Bronchial epithelial cell (primary cell): ENCODE measurements at regions not wholly inside any gene's neighbourhood (a gene's known extent, or its start where the extent isn't known, plus 50 kb on each side); places are given as distances from the start of the nearest gene placed in this dataset.

Experiments used
- DNase-seq: peaks from one replicate; pipeline ENCODE4 v3.0.0-alpha.2; 2010; ENCODE audit warnings: low read depth
- FAIRE-seq: peaks from 2 replicates; lab custom pipeline; 2011; peaks lifted over from hg19 to GRCh38; lab: Jason Lieb, UNC
- H3K27me3 ChIP-seq: 2 replicates; pipeline ENCODE4 v1.5.1; 2011; ENCODE audit warnings: low read length; ENCODE audit not compliant: control insufficient read depth, insufficient read depth
- H3K36me3 ChIP-seq: 2 replicates; pipeline ENCODE4 v1.5.1; 2011; ENCODE audit warnings: low read length; ENCODE audit not compliant: control insufficient read depth, insufficient read depth
- H3K4me3 ChIP-seq: 2 replicates; pipeline ENCODE4 v1.5.1; 2011; ENCODE audit warnings: mild to moderate bottlenecking, low read depth, low read length, control low read depth
- CTCF ChIP-seq: IDR thresholded peaks from 2 replicates; pipeline ENCODE4 v1.5.1; 2011; ENCODE audit warnings: mild to moderate bottlenecking, moderate library complexity, low read length, control low read depth, inconsistent platforms; ENCODE audit not compliant: insufficient read depth, severe bottlenecking

- DNase-seq, result no peak
Observed at GRCh38 chr11:91756829-91757480, 467.7 kb upstream of the FAT3 start.

GRCh38 chr11:91755951-91756707 is 468.5 kb upstream of the FAT3 start:
- H3K4me3 ChIP-seq, result no peak overlapping the region
- no peak for DNase-seq
- H3K27me3 ChIP-seq, result no peaks in the 10 kb centered on the region
- H3K36me3 ChIP-seq, result no peaks in the 10 kb centered on the region
- FAIRE-seq, result no peak
- no peak for TF ChIP-seq CTCF

More at GRCh38 chr11:91756829-91757480, 467.7 kb upstream of the FAT3 start:
- no peak for TF ChIP-seq CTCF
- Histone ChIP-seq H3K27me3 (no peaks in the 10 kb centered on the region), H3K36me3 (no peaks in the 10 kb centered on the region), H3K4me3 (no peak overlapping the region)
- FAIRE-seq, result no peak

- no peak for TF ChIP-seq CTCF
- Histone ChIP-seq H3K36me3 (no peaks in the 10 kb centered on the region), H3K4me3 (no peak overlapping the region), H3K27me3 (no peaks in the 10 kb centered on the region)
- FAIRE-seq, result no peak
- DNase-seq, result no peak
Observed at GRCh38 chr11:91755526-91755925, 469.1 kb upstream of the FAT3 start.

GRCh38 chr11:91749251-91749650 is 475.4 kb upstream of the FAT3 start:
- FAIRE-seq, result no peak
- Histone ChIP-seq H3K4me3 (no peak overlapping the region), H3K27me3 (no peaks in the 10 kb centered on the region), H3K36me3 (no peaks in the 10 kb centered on the region)
- no peak for TF ChIP-seq CTCF
- peak; percentile 39 for DNase-seq

GRCh38 chr11:91742155-91742554 is 482.5 kb upstream of the FAT3 start:
- no peak overlapping the region for H3K4me3 ChIP-seq
- H3K36me3 ChIP-seq, result no peaks in the 10 kb centered on the region
- FAIRE-seq (no peak), DNase-seq (no peak)
- no peaks in the 10 kb centered on the region for H3K27me3 ChIP-seq
- no peak for TF ChIP-seq CTCF
